ENCODE measurements at regions not wholly inside any gene's neighbourhood (a gene's known extent, or its start where the extent isn't known, plus 50 kb on each side); places are given as distances from the start of the nearest gene placed in this dataset.

GRCh38 chr18:44424645-44425035 lies 256.0 kb upstream of the SETBP1 start:
- Histone ChIP-seq H3K4me1 (ENCODE audit: control insufficient read depth in 3 of 3, insufficient read depth in 2 of 3, low read depth in 1 of 3, low read length in 2 of 3) (no peaks in the 10 kb centered on the region), H3K4me3 (ENCODE audit: low read depth in 1 of 3, low read length in 3 of 3) (no peak overlapping the region), H3K27me3 (ENCODE audit: control insufficient read depth in 3 of 3, insufficient read depth in 3 of 3, low read length in 3 of 3) (peaks cover 0 to 4% (median 0%) of the 10 kb centered on the region in 3 donors), H3K36me3 (ENCODE audit: control insufficient read depth in 3 of 3, insufficient read depth in 2 of 3, low read depth in 1 of 3, low read length in 3 of 3) (no peaks in the 10 kb centered on the region), H3K9me3 (ENCODE audit: control insufficient read depth in 2 of 2, insufficient read depth in 1 of 2, low read depth in 1 of 2, low read length in 1 of 2) (no peaks in the 10 kb centered on the region), H3K27ac (ENCODE audit: low read depth in 1 of 3, low read length in 2 of 3) (no peak overlapping the region)
- DNase-seq = no peak
- 79% methylated on average over 2 of the region's 2 CpGs for WGBS, 3 donors
- FAIRE-seq = no peak

GRCh38 chr18:44425161-44425560 lies 255.5 kb upstream of the SETBP1 start:
- Histone ChIP-seq H3K27ac (ENCODE audit: low read depth in 1 of 3, low read length in 2 of 3) (no peak overlapping the region), H3K9me3 (ENCODE audit: control insufficient read depth in 2 of 2, insufficient read depth in 1 of 2, low read depth in 1 of 2, low read length in 1 of 2) (no peaks in the 10 kb centered on the region), H3K4me3 (ENCODE audit: low read depth in 1 of 3, low read length in 3 of 3) (no peak overlapping the region), H3K36me3 (ENCODE audit: control insufficient read depth in 3 of 3, insufficient read depth in 2 of 3, low read depth in 1 of 3, low read length in 3 of 3) (no peaks in the 10 kb centered on the region), H3K27me3 (ENCODE audit: control insufficient read depth in 3 of 3, insufficient read depth in 3 of 3, low read length in 3 of 3) (peaks cover 0 to 4% (median 0%) of the 10 kb centered on the region in 3 donors), H3K4me1 (ENCODE audit: control insufficient read depth in 3 of 3, insufficient read depth in 2 of 3, low read depth in 1 of 3, low read length in 2 of 3) (no peaks in the 10 kb centered on the region)
- no peak for DNase-seq
- FAIRE-seq = no peak
- WGBS, 3 donors = 83 to 93% (median 91%) methylated on average over 2 of the region's 2 CpGs

- no peaks in the 10 kb centered on the region for H3K4me1 ChIP-seq (ENCODE audit: control insufficient read depth in 3 of 3, insufficient read depth in 2 of 3, low read depth in 1 of 3, low read length in 2 of 3)
- FAIRE-seq (no peak), DNase-seq (no peak)
- H3K9me3 ChIP-seq (ENCODE audit: control insufficient read depth in 2 of 2, insufficient read depth in 1 of 2, low read depth in 1 of 2, low read length in 1 of 2) = no peaks in the 10 kb centered on the region
- 67 to 85% (median 71%) methylated on average over 2 of the region's 2 CpGs for WGBS, 3 donors
- H3K27me3 ChIP-seq (ENCODE audit: control insufficient read depth in 3 of 3, insufficient read depth in 3 of 3, low read length in 3 of 3) = no peaks in the 10 kb centered on the region
- H3K36me3 ChIP-seq (ENCODE audit: control insufficient read depth in 3 of 3, insufficient read depth in 2 of 3, low read depth in 1 of 3, low read length in 3 of 3) = no peaks in the 10 kb centered on the region
- no peak overlapping the region for H3K4me3 ChIP-seq (ENCODE audit: low read depth in 1 of 3, low read length in 3 of 3)
- H3K27ac ChIP-seq (ENCODE audit: low read depth in 1 of 3, low read length in 2 of 3) = no peak overlapping the region
Measured at GRCh38 chr18:44437603-44438002, 243.1 kb upstream of the SETBP1 start.

- no peak overlapping the region for H3K27ac ChIP-seq (ENCODE audit: low read depth in 1 of 3, low read length in 2 of 3)
- DNase-seq = no peak
- no peaks in the 10 kb centered on the region for H3K36me3 ChIP-seq (ENCODE audit: control insufficient read depth in 3 of 3, insufficient read depth in 2 of 3, low read depth in 1 of 3, low read length in 3 of 3)
- FAIRE-seq = no peak
- H3K27me3 ChIP-seq (ENCODE audit: control insufficient read depth in 3 of 3, insufficient read depth in 3 of 3, low read length in 3 of 3) = no peaks in the 10 kb centered on the region
- no peaks in the 10 kb centered on the region for H3K9me3 ChIP-seq (ENCODE audit: control insufficient read depth in 2 of 2, insufficient read depth in 1 of 2, low read depth in 1 of 2, low read length in 1 of 2)
- H3K4me1 ChIP-seq (ENCODE audit: control insufficient read depth in 3 of 3, insufficient read depth in 2 of 3, low read depth in 1 of 3, low read length in 2 of 3) = no peaks in the 10 kb centered on the region
- H3K4me3 ChIP-seq (ENCODE audit: low read depth in 1 of 3, low read length in 3 of 3) = no peak overlapping the region
- WGBS, 3 donors = 32 to 51% (median 38%) methylated on average over 2 of the region's 2 CpGs
Measured at GRCh38 chr18:44450226-44450625, 230.5 kb upstream of the SETBP1 start.

GRCh38 chr18:44452346-44452745 lies 228.3 kb upstream of the SETBP1 start:
- H3K9me3 ChIP-seq (ENCODE audit: control insufficient read depth in 2 of 2, insufficient read depth in 1 of 2, low read depth in 1 of 2, low read length in 1 of 2) = no peaks in the 10 kb centered on the region
- H3K4me1 ChIP-seq (ENCODE audit: control insufficient read depth in 3 of 3, insufficient read depth in 2 of 3, low read depth in 1 of 3, low read length in 2 of 3) = no peaks in the 10 kb centered on the region
- no peaks in the 10 kb centered on the region for H3K36me3 ChIP-seq (ENCODE audit: control insufficient read depth in 3 of 3, insufficient read depth in 2 of 3, low read depth in 1 of 3, low read length in 3 of 3)
- H3K27ac ChIP-seq (ENCODE audit: low read depth in 1 of 3, low read length in 2 of 3) = no peak overlapping the region
- no peak overlapping the region for H3K4me3 ChIP-seq (ENCODE audit: low read depth in 1 of 3, low read length in 3 of 3)
- 76 to 89% (median 81%) methylated on average over 2 of the region's 2 CpGs for WGBS, 3 donors
- DNase-seq (no peak), FAIRE-seq (no peak)
- H3K27me3 ChIP-seq (ENCODE audit: control insufficient read depth in 3 of 3, insufficient read depth in 3 of 3, low read length in 3 of 3) = no peaks in the 10 kb centered on the region

- no peaks in the 10 kb centered on the region for H3K4me1 ChIP-seq (ENCODE audit: control insufficient read depth in 3 of 3, insufficient read depth in 2 of 3, low read depth in 1 of 3, low read length in 2 of 3)
- H3K27ac ChIP-seq (ENCODE audit: low read depth in 1 of 3, low read length in 2 of 3) = no peak overlapping the region
- H3K4me3 ChIP-seq (ENCODE audit: low read depth in 1 of 3, low read length in 3 of 3) = no peak overlapping the region
- DNase-seq = no peak
- no peaks in the 10 kb centered on the region for H3K9me3 ChIP-seq (ENCODE audit: control insufficient read depth in 2 of 2, insufficient read depth in 1 of 2, low read depth in 1 of 2, low read length in 1 of 2)
- no peaks in the 10 kb centered on the region for H3K36me3 ChIP-seq (ENCODE audit: control insufficient read depth in 3 of 3, insufficient read depth in 2 of 3, low read depth in 1 of 3, low read length in 3 of 3)
- WGBS, 3 donors = 86 to 92% (median 87%) methylated on average over 2 of the region's 2 CpGs
- H3K27me3 ChIP-seq (ENCODE audit: control insufficient read depth in 3 of 3, insufficient read depth in 3 of 3, low read length in 3 of 3) = no peaks in the 10 kb centered on the region
- no peak for FAIRE-seq
Measured at GRCh38 chr18:44453505-44453904, 227.2 kb upstream of the SETBP1 start.

- FAIRE-seq (no peak), DNase-seq (no peak)
- no peaks in the 10 kb centered on the region for H3K9me3 ChIP-seq (ENCODE audit: control insufficient read depth in 2 of 2, insufficient read depth in 1 of 2, low read depth in 1 of 2, low read length in 1 of 2)
- no peaks in the 10 kb centered on the region for H3K36me3 ChIP-seq (ENCODE audit: control insufficient read depth in 3 of 3, insufficient read depth in 2 of 3, low read depth in 1 of 3, low read length in 3 of 3)
- no peak overlapping the region for H3K27ac ChIP-seq (ENCODE audit: low read depth in 1 of 3, low read length in 2 of 3)
- no peaks in the 10 kb centered on the region for H3K27me3 ChIP-seq (ENCODE audit: control insufficient read depth in 3 of 3, insufficient read depth in 3 of 3, low read length in 3 of 3)
- WGBS, 3 donors = 61 to 77% (median 63%) methylated on average over 2 of the region's 2 CpGs
- no peak overlapping the region for H3K4me3 ChIP-seq (ENCODE audit: low read depth in 1 of 3, low read length in 3 of 3)
- no peaks in the 10 kb centered on the region for H3K4me1 ChIP-seq (ENCODE audit: control insufficient read depth in 3 of 3, insufficient read depth in 2 of 3, low read depth in 1 of 3, low read length in 2 of 3)
Measured at GRCh38 chr18:44458777-44459176, 221.9 kb upstream of the SETBP1 start.

GRCh38 chr18:44464398-44465180 lies 216.1 kb upstream of the SETBP1 start:
- WGBS, 3 donors = 60 to 68% (median 63%) methylated on average over 4 of the region's 4 CpGs
- Histone ChIP-seq H3K4me3 (ENCODE audit: low read depth in 1 of 3, low read length in 3 of 3) (no peak overlapping the region), H3K9me3 (ENCODE audit: control insufficient read depth in 2 of 2, insufficient read depth in 1 of 2, low read depth in 1 of 2, low read length in 1 of 2) (no peaks in the 10 kb centered on the region), H3K27me3 (ENCODE audit: control insufficient read depth in 3 of 3, insufficient read depth in 3 of 3, low read length in 3 of 3) (no peaks in the 10 kb centered on the region), H3K4me1 (ENCODE audit: control insufficient read depth in 3 of 3, insufficient read depth in 2 of 3, low read depth in 1 of 3, low read length in 2 of 3) (no peaks in the 10 kb centered on the region), H3K27ac (ENCODE audit: low read depth in 1 of 3, low read length in 2 of 3) (no peak overlapping the region), H3K36me3 (ENCODE audit: control insufficient read depth in 3 of 3, insufficient read depth in 2 of 3, low read depth in 1 of 3, low read length in 3 of 3) (no peaks in the 10 kb centered on the region)
- DNase-seq (no peak), FAIRE-seq (peak; percentile 15)

GRCh38 chr18:44465381-44465841 lies 215.3 kb upstream of the SETBP1 start:
- Histone ChIP-seq H3K36me3 (ENCODE audit: control insufficient read depth in 3 of 3, insufficient read depth in 2 of 3, low read depth in 1 of 3, low read length in 3 of 3) (no peaks in the 10 kb centered on the region), H3K27me3 (ENCODE audit: control insufficient read depth in 3 of 3, insufficient read depth in 3 of 3, low read length in 3 of 3) (no peaks in the 10 kb centered on the region), H3K4me1 (ENCODE audit: control insufficient read depth in 3 of 3, insufficient read depth in 2 of 3, low read depth in 1 of 3, low read length in 2 of 3) (no peaks in the 10 kb centered on the region), H3K4me3 (ENCODE audit: low read depth in 1 of 3, low read length in 3 of 3) (no peak overlapping the region), H3K9me3 (ENCODE audit: control insufficient read depth in 2 of 2, insufficient read depth in 1 of 2, low read depth in 1 of 2, low read length in 1 of 2) (no peaks in the 10 kb centered on the region), H3K27ac (ENCODE audit: low read depth in 1 of 3, low read length in 2 of 3) (no peak overlapping the region)
- WGBS, 3 donors = 36 to 46% (median 44%) methylated on average over 2 of the region's 2 CpGs
- DNase-seq (no peak), FAIRE-seq (no peak)
